Neural cell (in vitro differentiated cells): ENCODE measurements at regions not wholly inside any gene's neighbourhood (a gene's known extent, or its start where the extent isn't known, plus 50 kb on each side); places are given as distances from the start of the nearest gene placed in this dataset.

Source experiments
- H2AFZ ChIP-seq: fragments of 200-600, 300-800 bp; sonication (generic), shearing (Covaris generic); 2 replicates; pipeline ENCODE4 v1.6.0; 2014; ENCODE audit warnings: low read depth, mild to moderate bottlenecking, antibody characterized with exemption, low read length, moderate library complexity
- H3F3A ChIP-seq: fragments of 200-600 bp; shearing (Covaris generic); 2 replicates; pipeline ENCODE4 v1.6.1; 2016; ENCODE audit warnings: mild to moderate bottlenecking, moderate library complexity, mixed read lengths, antibody characterized with exemption, low read length; ENCODE audit not compliant: insufficient read depth, poor library complexity, severe bottlenecking
- H3K27ac ChIP-seq: fragments of 200-600, 300-800 bp; sonication (generic), shearing (Covaris generic); 2 replicates; pipeline ENCODE4 v1.5.1; 2014; ENCODE audit warnings: mild to moderate bottlenecking, low read length, moderate library complexity
- H3K27me3 ChIP-seq: fragments of 300-800, 200-600 bp; sonication (generic), shearing (Covaris generic); 2 replicates; pipeline ENCODE4 v1.6.0; 2014; ENCODE audit warnings: mild to moderate bottlenecking, low read depth, low read length, moderate library complexity; ENCODE audit not compliant: insufficient read depth
- H3K36me3 ChIP-seq: fragments of 300-800, 200-600 bp; sonication (generic), shearing (Covaris generic); 2 replicates; pipeline ENCODE4 v1.5.1; 2014; ENCODE audit warnings: mild to moderate bottlenecking, antibody characterized with exemption, low read length, moderate library complexity; ENCODE audit not compliant: insufficient read depth
- H3K4me2 ChIP-seq: fragments of 300-800, 200-600 bp; sonication (generic), shearing (Covaris generic); 2 replicates; pipeline ENCODE4 v1.6.0; 2014; ENCODE audit warnings: mild to moderate bottlenecking, low read length
- H3K4me3 ChIP-seq: fragments of 300-800, 200-600 bp; sonication (generic), shearing (Covaris generic); 2 replicates; pipeline ENCODE4 v1.5.1; 2014; ENCODE audit warnings: mild to moderate bottlenecking, low read length, moderate library complexity
- H3K79me2 ChIP-seq: fragments of 200-600 bp; shearing (Covaris generic); replicated peaks from 2 replicates; pipeline ENCODE4 v1.6.0; 2014; ENCODE audit warnings: mild to moderate bottlenecking, low read length, moderate library complexity; ENCODE audit not compliant: insufficient read depth
- H3K9ac ChIP-seq: fragments of 300-800, 200-600 bp; sonication (generic), shearing (Covaris generic); 2 replicates; pipeline ENCODE4 v1.6.1; 2016; ENCODE audit warnings: mild to moderate bottlenecking, low read length, mixed read lengths
- H3K9me2 ChIP-seq: fragments of 200-600 bp; shearing (Covaris generic); 2 replicates; pipeline ENCODE4 v1.6.1; 2016; ENCODE audit warnings: mild to moderate bottlenecking, low read length, mixed read lengths; ENCODE audit not compliant: insufficient read depth
- H3K9me3 ChIP-seq: fragments of 200-600, 300-800 bp; sonication (generic), shearing (Covaris generic); 2 replicates; pipeline ENCODE4 v1.6.1; 2016; ENCODE audit warnings: mild to moderate bottlenecking, mixed run types, low read length, moderate library complexity, mixed read lengths
- H4K20me1 ChIP-seq: fragments of 200-600 bp; shearing (Covaris generic); 2 replicates; pipeline ENCODE4 v1.6.1; 2016; ENCODE audit warnings: mild to moderate bottlenecking, mixed run types; ENCODE audit not compliant: insufficient read depth
- CTCF ChIP-seq: fragments of 450-650 bp; IDR thresholded peaks from 2 replicates; pipeline ENCODE4 v1.5.1; 2014; ENCODE audit warnings: antibody characterized with exemption, mild to moderate bottlenecking, moderate library complexity; ENCODE audit not compliant: poor library complexity, severe bottlenecking
- EP300 ChIP-seq: fragments of 450-650 bp; conservative IDR thresholded peaks from 2 replicates; pipeline ENCODE4 v1.6.1; 2014; ENCODE audit warnings: antibody characterized with exemption, mild to moderate bottlenecking, moderate library complexity; ENCODE audit not compliant: poor library complexity, severe bottlenecking
- EZH2 ChIP-seq: fragments of 200-600, 300-800 bp; shearing (Covaris generic), sonication (generic); IDR thresholded peaks from 2 replicates; pipeline ENCODE4 v1.6.1; 2014; ENCODE audit warnings: antibody characterized with exemption, low read length, borderline replicate concordance, mild to moderate bottlenecking; ENCODE audit not compliant: insufficient read depth, poor library complexity, severe bottlenecking
- MXI1 ChIP-seq: fragments of 450-650 bp; conservative IDR thresholded peaks from 2 replicates; pipeline ENCODE4 v1.6.1; 2014; ENCODE audit warnings: antibody characterized with exemption, mild to moderate bottlenecking; ENCODE audit not compliant: poor library complexity, severe bottlenecking
- POLR2AphosphoS5 ChIP-seq: IDR thresholded peaks from 2 replicates; pipeline ENCODE4 v1.6.1; 2012
- RAD21 ChIP-seq: fragments of 450-650 bp; conservative IDR thresholded peaks from 2 replicates; pipeline ENCODE4 v1.6.1; 2014; ENCODE audit warnings: antibody characterized with exemption, mild to moderate bottlenecking, moderate library complexity
- REST ChIP-seq: IDR thresholded peaks from 2 replicates; pipeline ENCODE4 v1.6.1; 2012; ENCODE audit warnings: borderline replicate concordance
- SMC3 ChIP-seq: fragments of 450-650 bp; conservative IDR thresholded peaks from 2 replicates; pipeline ENCODE4 v1.6.1; 2014; ENCODE audit warnings: antibody characterized with exemption, mild to moderate bottlenecking, moderate library complexity; ENCODE audit not compliant: poor library complexity
- TAF1 ChIP-seq: IDR thresholded peaks from 2 replicates; pipeline ENCODE4 v1.6.1; 2012; ENCODE audit warnings: low read depth

DNA sequence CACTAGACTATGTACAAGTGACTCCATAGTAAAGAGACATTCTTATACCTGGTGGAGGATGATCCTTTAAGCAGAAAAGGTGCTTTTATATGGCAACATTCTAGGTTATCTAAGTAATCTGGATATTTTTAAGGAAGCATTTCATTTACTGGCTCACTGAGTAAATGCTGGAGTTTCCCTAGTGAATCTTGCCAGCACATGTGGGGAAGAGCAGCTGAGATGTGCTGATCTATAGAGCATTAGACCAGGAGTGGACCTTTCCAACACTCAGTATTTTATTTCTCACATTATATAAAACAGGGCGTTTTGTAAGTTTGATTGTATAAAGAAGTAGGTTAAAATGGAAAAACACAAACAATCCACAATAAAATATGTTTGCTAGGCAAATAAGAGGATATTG is 478.5 kb downstream of the ATP23 start:
- Histone ChIP-seq H3K27ac (no peak overlapping the region), H3K9ac (no peak overlapping the region), H3K27me3 (peaks cover 7% of the 10 kb centered on the region), H3K79me2 (no peaks in the 10 kb centered on the region), H3K4me2 (no peak overlapping the region), H3K36me3 (no peaks in the 10 kb centered on the region), H2AFZ (no peak overlapping the region), H4K20me1 (no peaks in the 10 kb centered on the region), H3K9me3 (no peaks in the 10 kb centered on the region), H3K9me2 (no peaks in the 10 kb centered on the region), H3K4me3 (no peak overlapping the region), H3F3A (no peaks in the 10 kb centered on the region)
- no peak for TF ChIP-seq SMC3
- TF ChIP-seq POLR2AphosphoS5 = no peak
- TF ChIP-seq MXI1 = no peak
- no peak for TF ChIP-seq TAF1
- TF ChIP-seq RAD21 = no peak
- no peak for TF ChIP-seq EZH2
- no peak for TF ChIP-seq REST
- no peak for TF ChIP-seq EP300
- TF ChIP-seq CTCF = no peak

GRCh38 chr12:58420503-58420902 is 479.1 kb downstream of the ATP23 start:
- Histone ChIP-seq H2AFZ (no peak overlapping the region), H4K20me1 (no peaks in the 10 kb centered on the region), H3F3A (no peaks in the 10 kb centered on the region), H3K9me2 (no peaks in the 10 kb centered on the region), H3K27me3 (peaks cover 7% of the 10 kb centered on the region), H3K9ac (no peak overlapping the region), H3K79me2 (no peaks in the 10 kb centered on the region), H3K4me3 (no peak overlapping the region), H3K36me3 (no peaks in the 10 kb centered on the region), H3K4me2 (no peak overlapping the region), H3K9me3 (no peaks in the 10 kb centered on the region), H3K27ac (no peak overlapping the region)
- TF ChIP-seq SMC3 = no peak

DNA sequence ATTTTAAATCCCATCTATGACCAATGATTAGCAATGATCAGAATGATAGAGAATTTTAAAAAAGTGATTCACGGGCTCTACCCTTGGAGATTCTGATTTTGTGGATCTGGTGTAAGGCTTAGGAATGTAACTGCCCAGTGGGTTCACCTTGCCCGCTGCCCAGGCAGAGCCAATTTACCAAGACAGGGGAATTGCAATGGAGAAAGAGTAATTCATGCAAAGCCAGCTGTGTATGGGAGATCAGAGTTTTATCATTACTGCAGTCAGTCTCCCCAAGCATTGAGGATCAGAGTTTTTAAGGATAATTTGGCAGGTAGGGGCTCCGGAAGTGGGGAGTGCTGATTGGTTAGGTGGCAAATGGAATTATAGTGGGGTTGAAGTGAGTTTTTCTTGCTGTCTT is 480.6 kb downstream of the ATP23 start:
- Histone ChIP-seq H4K20me1 (no peaks in the 10 kb centered on the region), H3K9me2 (no peaks in the 10 kb centered on the region), H2AFZ (no peak overlapping the region), H3K4me3 (no peak overlapping the region), H3K9me3 (no peaks in the 10 kb centered on the region), H3F3A (no peaks in the 10 kb centered on the region), H3K27ac (no peak overlapping the region), H3K4me2 (no peak overlapping the region), H3K9ac (no peak overlapping the region), H3K36me3 (no peaks in the 10 kb centered on the region), H3K27me3 (peaks cover 7% of the 10 kb centered on the region), H3K79me2 (no peaks in the 10 kb centered on the region)
- no peak for TF ChIP-seq POLR2AphosphoS5
- no peak for TF ChIP-seq TAF1
- no peak for TF ChIP-seq CTCF
- TF ChIP-seq EP300 = no peak
- TF ChIP-seq MXI1 = no peak
- TF ChIP-seq SMC3 = no peak
- no peak for TF ChIP-seq RAD21
- TF ChIP-seq REST = no peak
